ENCODE measurements at regions not wholly inside any gene's neighbourhood (a gene's known extent, or its start where the extent isn't known, plus 50 kb on each side); places are given as distances from the start of the nearest gene placed in this dataset.

DNA sequence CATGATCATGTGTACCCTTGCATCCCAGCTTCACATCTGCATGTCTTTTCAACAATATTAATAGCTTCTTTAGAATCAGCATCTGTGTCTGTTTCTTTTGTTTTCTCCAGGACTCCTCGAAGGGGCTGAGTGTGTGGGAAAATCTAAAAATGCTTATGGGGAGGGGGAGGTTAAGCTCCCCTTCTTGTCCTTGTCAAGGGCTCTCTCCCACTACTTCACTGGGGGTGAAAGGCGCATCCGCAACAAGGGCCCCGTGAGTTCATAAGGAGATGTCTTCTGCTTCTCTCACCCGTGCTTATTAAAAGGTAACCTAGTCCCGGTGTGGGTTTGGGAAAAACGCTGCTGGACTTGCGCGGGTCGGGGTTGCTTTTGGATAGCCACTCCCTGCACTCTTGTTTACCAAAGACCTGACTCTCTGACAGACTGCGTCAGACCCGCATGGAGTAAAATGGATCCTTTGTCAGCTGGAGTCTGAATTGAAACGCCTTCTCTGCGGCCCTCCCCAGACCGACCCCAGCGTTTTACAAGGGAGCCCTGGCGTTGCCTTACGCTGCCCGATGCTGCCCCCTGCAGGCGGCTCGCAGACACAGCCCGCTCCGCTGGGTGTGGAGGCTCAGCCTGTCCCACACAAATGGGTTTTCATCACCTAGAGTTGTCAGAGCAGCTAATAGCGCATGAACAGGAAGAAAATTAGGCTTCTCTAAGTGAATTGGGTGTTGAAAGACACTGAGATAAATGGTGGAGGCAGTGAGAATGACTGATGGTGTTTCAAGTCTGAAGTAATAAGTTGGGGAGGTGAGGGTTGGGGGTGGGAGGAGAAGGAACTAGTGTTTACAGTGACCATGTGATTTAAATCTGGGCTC lies 53.8 kb downstream of the IER5 start:
- in situ Hi-C loops (cut with HindIII; ENCODE audit: low pct_ligation_motif_present, low pct_unique_long_range_greater_than_20kb, low sequenced_read_pairs) = no loop called here
- peak; percentile 79 for DNase-seq

GRCh38 chr1:181143102-181143859 lies 54.8 kb downstream of the IER5 start:
- DNase-seq = no peak
- in situ Hi-C loops (cut with HindIII; ENCODE audit: low pct_ligation_motif_present, low pct_unique_long_range_greater_than_20kb, low sequenced_read_pairs) = no loop called here

DNA sequence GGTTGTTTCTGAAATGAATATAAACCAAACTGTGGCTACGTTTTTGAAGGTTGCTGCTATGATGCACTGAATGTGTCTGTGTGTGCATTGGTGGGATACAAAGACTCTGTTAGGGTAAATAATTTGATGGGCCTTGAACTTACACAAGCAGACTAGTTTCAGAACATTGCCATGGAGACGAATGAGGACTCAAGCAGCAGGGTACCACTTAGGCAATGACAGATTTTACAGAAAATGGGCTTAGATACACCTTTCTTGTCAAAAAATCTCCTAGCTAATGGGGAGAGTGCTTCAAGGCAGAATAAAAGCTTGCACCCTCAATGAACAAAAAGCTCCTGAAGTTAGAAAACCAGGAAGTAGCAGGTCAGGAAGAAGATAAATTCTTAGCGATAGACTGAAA lies 55.7 kb downstream of the IER5 start:
- DNase-seq = no peak
- in situ Hi-C loops (cut with HindIII; ENCODE audit: low pct_ligation_motif_present, low pct_unique_long_range_greater_than_20kb, low sequenced_read_pairs) = no loop called here

DNA sequence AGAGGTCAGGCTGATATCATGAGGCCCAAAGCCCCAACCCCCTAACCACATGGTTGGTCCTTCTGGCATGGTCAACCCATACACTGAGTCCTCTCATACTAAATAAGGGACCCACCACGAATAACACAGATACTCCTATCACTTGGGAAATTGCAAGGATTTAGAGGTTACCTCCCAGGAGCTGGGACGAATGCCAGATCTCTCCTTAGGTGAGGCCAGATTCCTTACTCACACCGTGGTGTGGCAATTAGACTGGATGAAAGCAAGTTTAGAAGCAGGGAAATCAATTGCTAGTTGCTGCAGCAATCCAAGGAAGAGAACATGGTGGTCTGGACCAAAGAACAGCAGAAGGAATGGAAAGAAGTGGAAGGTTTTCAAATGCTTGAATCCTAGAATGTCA lies 60.1 kb downstream of the IER5 start:
- DNase-seq = no peak
- in situ Hi-C loops (cut with HindIII; ENCODE audit: low pct_ligation_motif_present, low pct_unique_long_range_greater_than_20kb, low sequenced_read_pairs) = no loop called here

GRCh38 chr1:181149326-181150125 lies 61.0 kb downstream of the IER5 start:
- in situ Hi-C loops (cut with HindIII; ENCODE audit: low pct_ligation_motif_present, low pct_unique_long_range_greater_than_20kb, low sequenced_read_pairs) = loop anchor here (25.0 kb wide), 1 partner anchor 237 kb away; the partner anchor contains the start of gene KIAA1614
- no peak for DNase-seq

DNA sequence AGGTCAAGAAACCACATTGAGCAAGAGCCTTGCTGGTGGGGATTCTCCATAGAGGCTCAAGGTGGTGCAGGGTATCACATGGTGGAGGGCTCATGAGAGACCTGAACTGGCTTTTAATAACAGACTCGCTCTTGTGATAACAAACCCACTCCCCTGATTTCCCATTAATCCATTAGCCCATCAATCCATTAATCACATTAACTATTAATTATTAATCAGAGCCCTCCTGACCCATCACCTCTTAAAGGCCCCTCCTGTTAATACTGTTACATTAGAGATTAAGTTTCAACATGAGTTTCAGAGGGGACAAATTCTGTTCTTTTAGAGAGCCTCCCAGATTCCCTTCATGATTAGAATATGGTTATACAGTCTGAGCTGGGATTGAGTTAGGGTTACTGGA lies 61.8 kb downstream of the IER5 start:
- DNase-seq = no peak
- in situ Hi-C loops (cut with HindIII; ENCODE audit: low pct_ligation_motif_present, low pct_unique_long_range_greater_than_20kb, low sequenced_read_pairs) = loop anchor here (25.0 kb wide), 1 partner anchor 238 kb away; the partner anchor contains the start of gene KIAA1614

DNA sequence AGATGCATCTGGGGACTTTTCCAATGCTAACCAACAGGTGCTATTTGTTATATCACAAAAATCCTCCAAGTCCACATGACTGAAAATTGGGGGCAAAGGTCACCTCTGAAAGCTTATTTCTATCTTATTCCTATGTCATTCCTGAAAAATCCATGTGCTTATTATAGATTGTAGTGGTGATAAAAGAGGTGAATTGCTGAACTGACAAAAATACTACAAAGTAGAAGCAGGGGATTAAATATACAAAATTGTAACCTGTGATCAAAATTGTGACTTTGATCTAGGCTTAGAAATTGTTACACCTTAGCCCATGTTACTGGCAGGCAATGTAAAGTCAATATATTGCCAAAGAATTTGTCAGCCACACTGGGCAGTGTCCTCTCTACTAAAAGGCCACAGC lies 62.3 kb downstream of the IER5 start:
- DNase-seq = no peak
- in situ Hi-C loops (cut with HindIII; ENCODE audit: low pct_ligation_motif_present, low pct_unique_long_range_greater_than_20kb, low sequenced_read_pairs) = loop anchor here (25.0 kb wide), 1 partner anchor 239 kb away; the partner anchor contains the start of gene KIAA1614

DNA sequence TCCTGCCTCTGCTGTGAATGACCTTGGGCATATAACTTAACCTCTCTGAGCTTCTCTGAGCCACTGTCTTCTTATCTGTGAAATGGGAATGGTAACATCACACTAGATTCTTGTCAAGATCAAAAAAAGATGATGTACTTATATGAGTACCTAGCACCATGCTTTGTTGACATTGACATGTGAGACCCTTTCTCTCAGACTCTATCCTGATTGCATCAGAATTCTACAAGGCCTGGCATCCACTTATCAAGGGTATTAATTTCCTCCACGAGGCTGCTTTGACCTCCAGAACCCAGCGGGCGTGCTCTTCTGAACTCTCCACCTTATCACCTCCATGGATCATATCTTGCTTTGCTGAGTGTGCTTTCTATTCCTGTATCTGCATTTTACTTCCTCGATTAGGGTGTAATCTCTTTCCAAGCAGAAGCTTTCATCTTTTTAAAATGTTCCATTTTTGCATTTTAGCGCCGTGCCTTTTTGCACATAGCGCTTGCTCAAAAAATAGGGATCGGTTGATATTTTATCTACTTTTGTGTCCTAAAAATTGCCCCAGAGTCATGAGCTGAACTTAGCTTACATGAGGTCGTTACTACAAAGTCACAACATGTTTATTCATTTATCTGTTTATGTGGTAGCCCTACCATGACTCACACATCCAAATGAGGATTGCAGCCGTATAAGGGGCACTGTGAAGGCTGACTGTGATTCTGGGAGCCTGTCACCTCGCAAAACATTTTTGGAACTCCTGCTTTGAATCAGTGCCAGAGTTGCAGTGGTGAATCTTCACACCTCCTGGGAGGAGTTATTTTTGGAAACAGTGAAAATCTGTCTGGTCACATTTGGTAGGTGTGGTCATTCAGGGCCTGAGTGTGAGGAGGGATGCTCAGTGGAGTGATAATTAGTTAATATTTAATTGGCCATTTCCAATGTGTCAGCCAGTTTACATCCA lies 63.2 kb downstream of the IER5 start:
- DNase-seq = no peak
- in situ Hi-C loops (cut with HindIII; ENCODE audit: low pct_ligation_motif_present, low pct_unique_long_range_greater_than_20kb, low sequenced_read_pairs) = loop anchor here (25.0 kb wide), 1 partner anchor 239 kb away; the partner anchor contains the start of gene KIAA1614

GRCh38 chr1:181152892-181153633 lies 64.6 kb downstream of the IER5 start:
- no peak for DNase-seq
- in situ Hi-C loops (cut with HindIII; ENCODE audit: low pct_ligation_motif_present, low pct_unique_long_range_greater_than_20kb, low sequenced_read_pairs) = loop anchor here (25.0 kb wide), 1 partner anchor 241 kb away; the partner anchor contains the start of gene KIAA1614

DNA sequence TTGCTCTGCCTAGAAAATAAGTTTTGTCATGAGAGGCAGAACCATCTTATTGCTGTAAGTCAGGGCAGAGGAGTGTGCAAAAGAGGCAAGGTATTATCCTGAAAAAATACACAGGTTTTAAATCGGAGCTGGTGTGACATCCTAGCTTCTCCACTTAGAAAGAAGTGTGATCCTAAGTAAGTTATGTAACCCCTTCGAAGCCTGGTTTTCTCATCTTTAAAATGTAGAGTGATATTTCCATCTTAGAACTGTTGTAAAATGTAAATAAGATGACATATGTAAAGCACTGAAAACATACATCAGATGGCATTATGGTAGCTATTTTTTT lies 65.1 kb downstream of the IER5 start:
- no peak for DNase-seq
- in situ Hi-C loops (cut with HindIII; ENCODE audit: low pct_ligation_motif_present, low pct_unique_long_range_greater_than_20kb, low sequenced_read_pairs) = loop anchor here (25.0 kb wide), 1 partner anchor 241 kb away; the partner anchor contains the start of gene KIAA1614

- in situ Hi-C loops (cut with HindIII; ENCODE audit: low pct_ligation_motif_present, low pct_unique_long_range_greater_than_20kb, low sequenced_read_pairs) = loop anchor here (25.0 kb wide), 1 partner anchor 243 kb away; the partner anchor contains the start of gene KIAA1614
These were observed 66.8 kb downstream of the IER5 start for GRCh38 chr1:181155339-181155738.

GRCh38 chr1:181159451-181160140 lies 71.1 kb downstream of the IER5 start:
- in situ Hi-C loops (cut with HindIII; ENCODE audit: low pct_ligation_motif_present, low pct_unique_long_range_greater_than_20kb, low sequenced_read_pairs) = loop anchor here (25.0 kb wide), 1 partner anchor 247 kb away; the partner anchor contains the start of gene KIAA1614
- DNase-seq = peak; percentile 48

More at GRCh38 chr1:181155339-181155738, 66.8 kb downstream of the IER5 start:
- DNase-seq = no peak

DNA sequence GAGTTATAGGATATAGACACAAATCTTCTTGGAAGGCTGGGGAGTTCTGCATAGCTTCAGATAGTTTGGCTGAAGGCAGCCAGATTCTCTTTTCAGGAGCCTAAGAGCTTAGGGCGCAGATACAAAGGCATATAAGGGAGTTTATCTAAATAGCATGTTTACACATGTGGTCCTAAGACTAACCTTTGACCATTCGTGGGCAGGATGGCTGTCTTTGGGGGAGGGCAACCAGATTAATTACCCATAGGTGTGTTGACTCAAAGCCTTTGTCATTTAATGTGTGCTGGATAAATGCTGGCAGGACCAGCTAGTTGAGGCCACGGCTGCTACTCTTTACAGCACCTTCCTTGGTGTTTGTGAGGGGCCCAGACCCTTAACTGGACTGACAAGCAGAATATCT lies 71.8 kb downstream of the IER5 start:
- in situ Hi-C loops (cut with HindIII; ENCODE audit: low pct_ligation_motif_present, low pct_unique_long_range_greater_than_20kb, low sequenced_read_pairs) = loop anchor here (25.0 kb wide), 1 partner anchor 248 kb away; the partner anchor contains the start of gene KIAA1614
- no peak for DNase-seq

- in situ Hi-C loops (cut with HindIII; ENCODE audit: low pct_ligation_motif_present, low pct_unique_long_range_greater_than_20kb, low sequenced_read_pairs) = loop anchor here (25.0 kb wide), 1 partner anchor 249 kb away; the partner anchor contains the start of gene KIAA1614
- no peak for DNase-seq
These were observed 72.7 kb downstream of the IER5 start for GRCh38 chr1:181160998-181161870.

- no peak for DNase-seq
- in situ Hi-C loops (cut with HindIII; ENCODE audit: low pct_ligation_motif_present, low pct_unique_long_range_greater_than_20kb, low sequenced_read_pairs) = loop anchor here (25.0 kb wide), 1 partner anchor 251 kb away; the partner anchor contains the start of gene KIAA1614
These were observed 75.2 kb downstream of the IER5 start for GRCh38 chr1:181163662-181164061.
